H1 (cell line): ENCODE measurements at regions not wholly inside any gene's neighbourhood (a gene's known extent, or its start where the extent isn't known, plus 50 kb on each side); places are given as distances from the start of the nearest gene placed in this dataset.
"Not testable (repeated sequence)": the region's sequence is repeated elsewhere in the genome, so short reads cannot be mapped to it uniquely, and the experiment has no call there.

Source experiments
- CTCF ChIA-PET: fragments of 300-600 bp; sonication (Branson Sonifier 250); formaldehyde crosslinking; loops from one replicate; lab custom pipeline; 2021; ENCODE audit not compliant: partially characterized antibody; lab: Charles Lee
- POLR2A ChIA-PET: fragments of 300-600 bp; sonication (Branson Sonifier 250); formaldehyde crosslinking; loops from one replicate; lab custom pipeline; 2021; ENCODE audit warnings: inconsistent platforms; ENCODE audit not compliant: partially characterized antibody; lab: Charles Lee
- DNase-seq, 2 experiments: peaks; one replicate each; pipeline versions ENCODE4 v3.0.0 to v3.0.0-alpha.2; 2010 to 2022; ENCODE audit warnings: low spot score in 2 of 2, low read depth in 1 of 2, mixed read lengths in 1 of 2
- FAIRE-seq: peaks from 2 replicates; lab custom pipeline; 2011; peaks lifted over from hg19 to GRCh38; lab: Jason Lieb, UNC
- H2AFZ ChIP-seq: 2 replicates; pipeline ENCODE4 v1.8.1; 2012; ENCODE audit warnings: low read length, inconsistent platforms
- H2AK5ac ChIP-seq: 2 replicates; pipeline ENCODE4 v1.6.1; 2013; ENCODE audit warnings: low read depth, low read length
- H2BK120ac ChIP-seq: replicated peaks from 2 replicates; pipeline ENCODE3; 2013; ENCODE audit warnings: low read depth, low read length, inconsistent platforms
- H2BK12ac ChIP-seq: 2 replicates; pipeline ENCODE4 v1.6.1; 2013; ENCODE audit warnings: low read depth, low read length
- H2BK15ac ChIP-seq: 2 replicates; pipeline ENCODE4 v1.6.1; 2013; ENCODE audit warnings: low read length
- H2BK20ac ChIP-seq: 2 replicates; pipeline ENCODE4 v1.6.1; 2013; ENCODE audit warnings: low read length
- H2BK5ac ChIP-seq: 2 replicates; pipeline ENCODE4 v1.6.1; 2013; ENCODE audit warnings: low read depth, low read length
- H3K14ac ChIP-seq: 2 replicates; pipeline ENCODE4 v1.6.1; 2013; ENCODE audit warnings: inconsistent platforms; ENCODE audit not compliant: insufficient read length
- H3K18ac ChIP-seq: 2 replicates; pipeline ENCODE4 v1.6.1; 2013; ENCODE audit warnings: low read length; ENCODE audit errors: extremely low read depth
- H3K23ac ChIP-seq: 2 replicates; pipeline ENCODE4 v1.6.1; 2013; ENCODE audit warnings: inconsistent platforms; ENCODE audit not compliant: insufficient read length
- H3K23me2 ChIP-seq: 2 replicates; pipeline ENCODE4 v1.6.1; 2013; ENCODE audit warnings: low read depth, low read length
- H3K27ac ChIP-seq: 2 replicates; pipeline ENCODE4 v1.6.1; 2011; ENCODE audit warnings: low read depth, low read length, inconsistent platforms
- H3K27me3 ChIP-seq, 4 experiments: replicated peaks in 1 of 4; 1 replicate in 1 of 4; 2 replicates in 3 of 4; pipeline versions ENCODE4 v1.6.1 to v1.8.1; 2011 to 2013; ENCODE audit warnings: low read length in 3 of 4, mild to moderate bottlenecking in 3 of 4, inconsistent platforms in 2 of 4, mixed read lengths in 2 of 4, moderate library complexity in 1 of 4; ENCODE audit not compliant: control insufficient read depth in 3 of 4, insufficient read depth in 3 of 4; ENCODE audit errors: extremely low read depth in 1 of 4
- H3K36me3 ChIP-seq, 4 experiments: 2 replicates each; pipeline versions ENCODE4 v1.6.1 to v1.8.1; 2011 to 2013; ENCODE audit warnings: mild to moderate bottlenecking in 4 of 4, low read length in 3 of 4, moderate library complexity in 2 of 4, control low read depth in 1 of 4, inconsistent platforms in 1 of 4; ENCODE audit not compliant: insufficient read depth in 4 of 4, control insufficient read depth in 2 of 4
- H3K4ac ChIP-seq: replicated peaks from 2 replicates; pipeline ENCODE3; 2013; ENCODE audit warnings: low read length, low read depth, mixed read lengths, inconsistent platforms; ENCODE audit not compliant: insufficient read length
- H3K4me1 ChIP-seq, 4 experiments: replicated peaks in 1 of 4; 1 replicate in 1 of 4; 2 replicates in 3 of 4; pipeline versions ENCODE4 v1.6.1 to v1.8.1; 2011 to 2013; ENCODE audit warnings: low read length in 3 of 4, inconsistent platforms in 2 of 4, mixed read lengths in 1 of 4; ENCODE audit not compliant: insufficient read depth in 4 of 4, control insufficient read depth in 3 of 4
- H3K4me2 ChIP-seq, 2 experiments: 2 replicates each; pipeline versions ENCODE4 v1.6.1 to v1.8.1; 2011 to 2013; ENCODE audit warnings: low read depth in 2 of 2, low read length in 2 of 2, control low read depth in 1 of 2, inconsistent platforms in 1 of 2, mild to moderate bottlenecking in 1 of 2; ENCODE audit not compliant: insufficient read depth in 1 of 2
- H3K4me3 ChIP-seq, 4 experiments: fragments of 200-600, 300-600 bp in 1 of 4; sonication (generic), shearing (Covaris generic), sonication (Bioruptor Twin) in 1 of 4; 2 replicates each; pipeline versions ENCODE4 v1.5.1 to v1.8.1; 2011 to 2016; ENCODE audit warnings: low read length in 4 of 4, low read depth in 3 of 4, control low read depth in 2 of 4, inconsistent platforms in 2 of 4, mild to moderate bottlenecking in 2 of 4, mixed read lengths in 1 of 4, moderate library complexity in 1 of 4; ENCODE audit not compliant: insufficient read depth in 2 of 4; ENCODE audit errors: extremely low read depth in 1 of 4
- H3K56ac ChIP-seq: replicated peaks from 2 replicates; pipeline ENCODE3; 2013; ENCODE audit warnings: low read depth, mild to moderate bottlenecking, mixed read lengths, low read length, inconsistent platforms; ENCODE audit not compliant: insufficient read length
- H3K79me1 ChIP-seq: 2 replicates; pipeline ENCODE4 v1.6.1; 2013; ENCODE audit warnings: low read depth, low read length, control low read depth
- H3K79me2 ChIP-seq, 2 experiments: 2 replicates each; pipeline versions ENCODE4 v1.6.1 to v1.8.1; 2012 to 2013; ENCODE audit warnings: low read length in 2 of 2, mild to moderate bottlenecking in 2 of 2, inconsistent platforms in 1 of 2; ENCODE audit not compliant: insufficient read depth in 2 of 2, control insufficient read depth in 1 of 2
- H3K9ac ChIP-seq, 4 experiments: replicated peaks in 1 of 4; 1 replicate in 1 of 4; 2 replicates in 3 of 4; pipeline versions ENCODE4 v1.6.1 to v1.8.1; 2011 to 2013; ENCODE audit warnings: low read depth in 3 of 4, low read length in 3 of 4, control low read depth in 2 of 4, mild to moderate bottlenecking in 2 of 4, moderate library complexity in 2 of 4, inconsistent platforms in 1 of 4; ENCODE audit errors: extremely low read depth in 1 of 4
- H3K9me3 ChIP-seq, 2 experiments: 2 replicates each; pipeline versions ENCODE4 v1.6.1 to v1.8.1; 2012 to 2013; ENCODE audit warnings: mild to moderate bottlenecking in 2 of 2, moderate library complexity in 2 of 2, control low read depth in 1 of 2, inconsistent platforms in 1 of 2, low read depth in 1 of 2, low read length in 1 of 2, mixed read lengths in 1 of 2; ENCODE audit not compliant: insufficient read depth in 2 of 2
- H4K20me1 ChIP-seq, 2 experiments: replicated peaks in 1 of 2; 2 replicates each; pipeline versions ENCODE3 to v1.8.1; 2011 to 2013; ENCODE audit warnings: inconsistent platforms in 2 of 2, low read length in 2 of 2, mild to moderate bottlenecking in 1 of 2; ENCODE audit not compliant: insufficient read depth in 2 of 2, control insufficient read depth in 1 of 2
- H4K5ac ChIP-seq: 2 replicates; pipeline ENCODE4 v1.6.1; 2013; ENCODE audit warnings: low read length, low read depth, mixed read lengths, inconsistent platforms; ENCODE audit not compliant: insufficient read length
- H4K8ac ChIP-seq: 2 replicates; pipeline ENCODE4 v1.8.0; 2013; ENCODE audit warnings: mild to moderate bottlenecking, moderate library complexity, low read length, inconsistent platforms; ENCODE audit not compliant: insufficient read depth; ENCODE audit errors: extremely low read depth
- H4K91ac ChIP-seq: replicated peaks from 2 replicates; pipeline ENCODE3; 2013; ENCODE audit warnings: low read length, mixed read lengths, inconsistent platforms; ENCODE audit not compliant: insufficient read length
- WGBS, 2 experiments: shearing (Covaris generic) in 1 of 2; methylation state at CpG; one replicate each; pipeline versions ENCODE4 v1.1.6 to v1.1.7; 2013 to 2015; ENCODE audit warnings: low lambda C conversion rate in 2 of 2, mixed read lengths in 2 of 2, inconsistent platforms in 1 of 2, low coverage in 1 of 2, missing lambda C conversion rate in 1 of 2; ENCODE audit not compliant: insufficient replicate concordance in 2 of 2, insufficient coverage in 1 of 2, insufficient read length in 1 of 2; ENCODE audit errors: extremely low coverage in 1 of 2, missing lambda C conversion rate in 1 of 2; 5-methylcytosine and 5-hydroxymethylcytosine counted together

GRCh38 chr9:82774707-82775231 is 288.2 kb downstream of the RASEF start:
- H3K79me2 ChIP-seq, H4K20me1 ChIP-seq, H2BK15ac ChIP-seq, H3K79me1 ChIP-seq, H3K14ac ChIP-seq, H2BK12ac ChIP-seq, H3K23me2 ChIP-seq, H2AK5ac ChIP-seq, H3K18ac ChIP-seq, H2BK5ac ChIP-seq, H3K9me3 ChIP-seq, H3K23ac ChIP-seq, POLR2A ChIA-PET, H4K8ac ChIP-seq, FAIRE-seq, H4K91ac ChIP-seq, H3K56ac ChIP-seq, H3K4ac ChIP-seq, H3K27me3 ChIP-seq, H2BK20ac ChIP-seq, DNase-seq, H2BK120ac ChIP-seq, H4K5ac ChIP-seq, H2AFZ ChIP-seq: not testable (repeated sequence)
- 92% methylated on average over 18 of the region's 20 CpGs; no CpG with 5 or more reads in 1 of the 2 experiments for WGBS, 2 experiments
- Histone ChIP-seq H3K27ac (peak overlapping the region; percentile 52; the same call in 1 of the 2 replicates), H3K4me3 (peak overlapping the region in 1 of 4 experiments; percentile 30; a peak in 1 of 8 replicates), H3K36me3 (peaks cover 0 to 16% (median 0%) of the 10 kb centered on the region in 4 experiments; a peak in 1 of 8 replicates), H3K4me2 (peak overlapping the region in 1 of 2 experiments; percentile 38; a peak in 2 of 4 replicates), H3K4me1 (peaks cover 0 to 11% (median 4%) of the 10 kb centered on the region in 4 experiments; a peak in 3 of 7 replicates), H3K9ac (peak overlapping the region in 1 of 4 experiments; percentile 37; a peak in 1 of 7 replicates)
- CTCF ChIA-PET, result interaction anchor here (0.7 to 1.5 kb wide), 3 partner anchors 11 to 142 kb away, joined by 3 read pairs; no protein-coding TSS in a partner anchor
